ENCODE measurements at regions not wholly inside any gene's neighbourhood (a gene's known extent, or its start where the extent isn't known, plus 50 kb on each side); places are given as distances from the start of the nearest gene placed in this dataset.

- TF ChIP-seq POLR2A (IDR thresholded peaks at IDR 0.05; ENCODE audit: low read depth, low read length), result no peak
- no peak for TF ChIP-seq POLR2AphosphoS5 (IDR thresholded peaks at IDR 0.05; ENCODE audit: low read depth, low read length)
- TF ChIP-seq PAX5 (IDR thresholded peaks at IDR 0.05; ENCODE audit: insufficient read depth, low read length, severe bottlenecking), result no peak
- no peak for TF ChIP-seq TAF1 (IDR thresholded peaks at IDR 0.05; ENCODE audit: low read depth, low read length)
Measured at GRCh38 chr4:127559981-127560380, 72.8 kb upstream of the INTU start.
